ENCODE measurements at regions not wholly inside any gene's neighbourhood (a gene's known extent, or its start where the extent isn't known, plus 50 kb on each side); places are given as distances from the start of the nearest gene placed in this dataset.

- H3K4me2 ChIP-seq (ENCODE audit: low read depth, low read length, poor library complexity, severe bottlenecking) = no peak overlapping the region
- no peak overlapping the region for H3K9ac ChIP-seq (ENCODE audit: low read depth, low read length, poor library complexity, severe bottlenecking)
- no peak for TF ChIP-seq EZH2phosphoT487 (IDR thresholded peaks at IDR 0.05; ENCODE audit: borderline replicate concordance)
- no peak for TF ChIP-seq CTCF (conservative IDR thresholded peaks at IDR 0.05; ENCODE audit: low read length)
Observed at GRCh38 chr2:56933976-56934375, 750.2 kb downstream of the CCDC85A start.

GRCh38 chr2:56934866-56935265 is 751.1 kb downstream of the CCDC85A start:
- Histone ChIP-seq H2AFZ (ENCODE audit: low read length) (no peak overlapping the region), H4K20me1 (ENCODE audit: insufficient read depth, low read length, poor library complexity, severe bottlenecking) (no peaks in the 10 kb centered on the region), H3K9ac (ENCODE audit: low read depth, low read length, poor library complexity, severe bottlenecking) (no peak overlapping the region), H3K9me3 (ENCODE audit: insufficient read depth, low read depth, low read length) (no peaks in the 10 kb centered on the region), H3F3A (ENCODE audit: low read depth) (no peaks in the 10 kb centered on the region), H3K27me3 (ENCODE audit: insufficient read depth, low read length, poor library complexity, severe bottlenecking) (no peaks in the 10 kb centered on the region), H3K4me3 (ENCODE audit: low read length, poor library complexity, severe bottlenecking) (no peak overlapping the region), H3K9me2 (replicated peaks; ENCODE audit: low read depth, low read length) (no peaks in the 10 kb centered on the region), H3K4me2 (ENCODE audit: low read depth, low read length, poor library complexity, severe bottlenecking) (no peak overlapping the region), H3K79me2 (ENCODE audit: insufficient read depth, low read length) (no peaks in the 10 kb centered on the region), H3K36me3 (ENCODE audit: insufficient read depth, low read length) (no peaks in the 10 kb centered on the region), H3K4me1 (ENCODE audit: insufficient read depth, low read length, poor library complexity, severe bottlenecking) (no peaks in the 10 kb centered on the region)
- no peak for TF ChIP-seq CTCF (conservative IDR thresholded peaks at IDR 0.05; ENCODE audit: low read length)
- no peak for TF ChIP-seq EZH2phosphoT487 (IDR thresholded peaks at IDR 0.05; ENCODE audit: borderline replicate concordance)

More at GRCh38 chr2:56933976-56934375, 750.2 kb downstream of the CCDC85A start:
- Histone ChIP-seq H3K4me1 (ENCODE audit: insufficient read depth, low read length, poor library complexity, severe bottlenecking) (no peaks in the 10 kb centered on the region), H2AFZ (ENCODE audit: low read length) (no peak overlapping the region), H3F3A (ENCODE audit: low read depth) (no peaks in the 10 kb centered on the region), H3K9me2 (replicated peaks; ENCODE audit: low read depth, low read length) (no peaks in the 10 kb centered on the region), H3K4me3 (ENCODE audit: low read length, poor library complexity, severe bottlenecking) (no peak overlapping the region), H4K20me1 (ENCODE audit: insufficient read depth, low read length, poor library complexity, severe bottlenecking) (no peaks in the 10 kb centered on the region), H3K36me3 (ENCODE audit: insufficient read depth, low read length) (no peaks in the 10 kb centered on the region), H3K9me3 (ENCODE audit: insufficient read depth, low read depth, low read length) (no peaks in the 10 kb centered on the region), H3K27me3 (ENCODE audit: insufficient read depth, low read length, poor library complexity, severe bottlenecking) (no peaks in the 10 kb centered on the region), H3K79me2 (ENCODE audit: insufficient read depth, low read length) (no peaks in the 10 kb centered on the region)

GRCh38 chr2:56940054-56940453 is 756.3 kb downstream of the CCDC85A start:
- H3F3A ChIP-seq (ENCODE audit: low read depth) = no peaks in the 10 kb centered on the region
- no peaks in the 10 kb centered on the region for H3K79me2 ChIP-seq (ENCODE audit: insufficient read depth, low read length)
- H4K20me1 ChIP-seq (ENCODE audit: insufficient read depth, low read length, poor library complexity, severe bottlenecking) = no peaks in the 10 kb centered on the region
- H2AFZ ChIP-seq (ENCODE audit: low read length) = no peak overlapping the region
- H3K4me1 ChIP-seq (ENCODE audit: insufficient read depth, low read length, poor library complexity, severe bottlenecking) = no peaks in the 10 kb centered on the region
- H3K36me3 ChIP-seq (ENCODE audit: insufficient read depth, low read length) = no peaks in the 10 kb centered on the region
- no peak overlapping the region for H3K4me2 ChIP-seq (ENCODE audit: low read depth, low read length, poor library complexity, severe bottlenecking)
- no peaks in the 10 kb centered on the region for H3K27me3 ChIP-seq (ENCODE audit: insufficient read depth, low read length, poor library complexity, severe bottlenecking)
- no peak overlapping the region for H3K9ac ChIP-seq (ENCODE audit: low read depth, low read length, poor library complexity, severe bottlenecking)
- H3K9me3 ChIP-seq (ENCODE audit: insufficient read depth, low read depth, low read length) = no peaks in the 10 kb centered on the region
- TF ChIP-seq EZH2phosphoT487 (IDR thresholded peaks at IDR 0.05; ENCODE audit: borderline replicate concordance) (no peak), CTCF (conservative IDR thresholded peaks at IDR 0.05; ENCODE audit: low read length) (no peak)
- H3K4me3 ChIP-seq (ENCODE audit: low read length, poor library complexity, severe bottlenecking) = no peak overlapping the region
- H3K9me2 ChIP-seq (replicated peaks; ENCODE audit: low read depth, low read length) = no peaks in the 10 kb centered on the region
